Stimulated activated CD4-positive, alpha-beta T cell treated with anti-CD3 and anti-CD28 coated beads, Interleukin-1b, Interleukin-23, amount 100 ng/mL, for 4 hours (primary cell): ENCODE measurements at regions not wholly inside any gene's neighbourhood (a gene's known extent, or its start where the extent isn't known, plus 50 kb on each side); places are given as distances from the start of the nearest gene placed in this dataset.
"Not testable (repeated sequence)": the region's sequence is repeated elsewhere in the genome, so short reads cannot be mapped to it uniquely, and the experiment has no call there.

ENCODE experiments used
- DNase-seq, 2 donors: peaks; one replicate each; pipeline ENCODE4 v3.0.0-alpha.2; 2020; ENCODE audit warnings: low read depth in 2 of 2

DNA sequence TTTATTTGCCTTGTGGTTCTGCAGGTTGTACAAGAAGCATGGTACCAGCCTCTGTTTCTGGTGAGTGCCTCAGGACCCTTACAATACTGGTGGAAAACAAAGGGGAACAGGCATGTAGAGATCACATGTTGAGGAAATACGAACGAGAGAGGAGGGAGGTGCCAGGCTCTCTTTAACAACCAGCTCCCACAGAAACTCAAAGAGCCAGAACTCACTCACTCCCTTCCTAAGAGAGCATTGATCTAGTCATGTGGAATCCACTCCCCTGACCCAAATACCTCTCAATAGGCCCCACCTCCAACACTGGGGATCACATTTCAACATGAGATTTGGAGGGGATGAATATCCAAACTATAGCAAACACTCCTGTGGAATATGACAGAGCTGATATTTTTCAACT lies 938.0 kb downstream of the GALC start:
- DNase-seq, result no peak

DNA sequence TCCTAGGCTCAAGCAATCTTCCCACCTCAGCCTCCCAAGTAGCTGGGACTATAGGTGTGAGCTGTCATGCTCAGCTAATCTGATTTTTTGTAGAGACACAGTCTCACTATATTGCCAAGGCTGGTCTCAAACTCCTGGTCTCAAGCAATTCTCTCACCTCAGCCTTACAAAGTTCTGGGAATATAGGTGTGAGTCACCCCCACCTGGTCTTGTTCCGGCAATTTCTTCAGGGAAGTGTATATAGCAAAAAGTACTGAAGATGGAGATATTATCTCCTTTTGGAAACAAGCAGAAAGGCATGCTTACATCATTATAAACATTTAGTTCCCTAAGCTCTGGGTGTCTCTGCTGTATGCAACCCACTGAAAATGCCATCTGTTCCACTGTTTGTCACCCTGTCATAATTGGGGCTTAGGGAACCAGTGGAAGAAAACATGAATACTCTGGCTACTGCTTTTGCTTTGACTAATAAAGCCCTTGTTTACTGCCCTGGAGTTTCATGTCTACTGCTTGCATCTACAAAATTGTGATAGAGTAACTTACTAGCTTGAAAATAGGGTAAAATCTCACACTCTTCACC lies 940.2 kb downstream of the GALC start:
- DNase-seq, result no peak

- DNase-seq, result no peak
Measured at GRCh38 chr14:87050421-87050820, 942.6 kb downstream of the GALC start.

DNA sequence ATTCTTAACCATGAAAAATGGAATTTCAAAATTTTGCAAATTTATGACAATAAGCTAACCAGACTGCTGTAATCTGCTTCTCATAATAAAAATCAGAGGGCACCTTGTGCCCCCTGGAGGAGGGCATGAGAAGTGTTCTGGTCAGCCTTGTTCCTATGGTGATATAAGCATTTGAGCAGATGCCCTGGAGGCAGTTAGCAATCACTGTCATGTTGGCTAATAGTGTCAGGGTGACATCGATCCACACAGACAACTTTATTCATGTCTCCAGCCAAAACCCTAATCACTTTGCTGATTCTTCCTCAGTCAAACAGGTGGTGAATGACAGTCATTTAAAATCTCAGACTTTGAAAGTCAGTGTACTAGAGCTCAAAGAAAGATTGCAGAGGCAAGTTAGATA lies 943.0 kb downstream of the GALC start:
- DNase-seq, result no peak

DNA sequence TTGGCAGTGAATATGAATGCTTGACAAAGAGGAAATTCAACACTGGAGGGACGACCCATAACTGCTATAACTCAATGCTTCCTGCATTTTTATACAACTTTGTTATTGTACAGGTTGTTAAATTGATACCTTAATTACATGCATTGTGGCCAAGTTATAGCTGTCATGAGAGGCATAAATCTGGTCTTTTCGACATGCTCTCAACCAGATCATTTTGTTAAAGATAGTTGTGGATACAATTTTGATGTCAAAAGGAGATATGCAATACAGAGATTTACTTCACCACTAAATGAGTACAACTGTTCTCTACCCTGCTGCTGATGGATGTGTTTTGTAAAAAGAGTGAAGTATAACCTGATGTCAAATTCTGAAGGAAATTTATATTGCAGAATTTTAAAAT lies 946.0 kb downstream of the GALC start:
- DNase-seq, result no peak

DNA sequence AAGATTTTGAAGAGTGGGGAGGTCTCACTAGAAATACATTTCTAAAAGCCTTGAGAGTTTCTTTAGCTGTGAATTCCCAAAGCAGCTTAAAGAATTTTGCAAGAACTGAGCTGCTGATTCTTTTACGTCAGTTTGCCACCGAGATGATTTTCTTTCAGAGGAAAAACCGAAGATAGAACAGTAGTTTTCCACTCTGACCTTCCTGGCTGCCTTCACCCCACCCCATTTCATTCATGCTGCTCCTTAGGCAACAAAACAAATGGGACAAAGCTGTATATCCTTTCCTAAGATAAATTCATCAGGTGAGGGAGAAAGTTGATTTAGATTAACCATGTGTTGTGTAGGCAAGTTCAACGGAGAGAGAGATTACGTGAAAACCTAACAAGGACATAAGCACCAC lies 947.0 kb downstream of the GALC start:
- DNase-seq, result no peak

DNA sequence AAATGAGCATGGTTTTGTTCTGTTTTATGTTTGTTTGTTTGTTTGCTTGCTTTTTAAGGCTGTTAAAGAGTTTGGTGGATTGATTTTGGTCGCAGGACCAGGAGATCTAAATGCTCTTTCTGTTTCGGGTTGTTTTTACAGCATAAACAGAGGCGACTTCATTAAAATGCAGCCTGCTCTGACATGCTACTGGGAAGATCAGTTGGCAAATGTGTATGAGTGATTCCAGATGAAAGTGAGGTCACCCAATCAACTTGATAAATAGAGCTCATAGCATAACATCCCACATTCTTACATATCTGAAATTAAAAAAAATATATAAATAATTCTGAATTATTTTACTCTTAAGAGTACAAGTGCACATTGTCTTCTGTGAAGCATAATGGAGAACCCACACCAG lies 947.7 kb downstream of the GALC start:
- no peak for DNase-seq

GRCh38 chr14:87044807-87045206 lies 948.2 kb downstream of the GALC start:
- no peak for DNase-seq

DNA sequence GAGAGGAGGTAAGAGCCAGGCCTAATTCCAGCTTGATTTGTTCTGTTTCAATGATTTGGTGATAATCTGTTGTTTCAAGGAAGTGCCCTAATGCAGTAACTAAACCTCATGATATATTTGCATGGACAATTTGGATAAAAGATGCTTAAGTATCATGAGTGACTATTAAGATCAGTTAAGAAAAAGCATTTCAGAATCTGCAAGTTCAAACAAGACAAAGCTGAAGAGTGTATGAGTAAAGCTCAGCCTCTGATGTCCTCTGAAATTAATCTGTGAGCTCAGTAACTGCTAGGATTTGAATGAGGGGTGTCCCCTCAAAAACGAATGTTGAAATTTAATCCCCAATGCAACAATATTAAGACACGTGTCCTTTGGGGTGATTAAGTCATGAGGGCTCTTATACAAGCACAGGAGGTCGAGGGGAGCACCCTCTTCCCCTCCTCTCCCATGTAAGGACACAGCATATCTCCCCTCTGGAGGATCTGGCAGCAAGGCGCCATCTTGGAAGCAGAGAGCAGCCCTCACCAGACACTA lies 949.2 kb downstream of the GALC start:
- DNase-seq, result no peak

- DNase-seq, result no peak
Measured at GRCh38 chr14:87042354-87042753, 950.6 kb downstream of the GALC start.

DNA sequence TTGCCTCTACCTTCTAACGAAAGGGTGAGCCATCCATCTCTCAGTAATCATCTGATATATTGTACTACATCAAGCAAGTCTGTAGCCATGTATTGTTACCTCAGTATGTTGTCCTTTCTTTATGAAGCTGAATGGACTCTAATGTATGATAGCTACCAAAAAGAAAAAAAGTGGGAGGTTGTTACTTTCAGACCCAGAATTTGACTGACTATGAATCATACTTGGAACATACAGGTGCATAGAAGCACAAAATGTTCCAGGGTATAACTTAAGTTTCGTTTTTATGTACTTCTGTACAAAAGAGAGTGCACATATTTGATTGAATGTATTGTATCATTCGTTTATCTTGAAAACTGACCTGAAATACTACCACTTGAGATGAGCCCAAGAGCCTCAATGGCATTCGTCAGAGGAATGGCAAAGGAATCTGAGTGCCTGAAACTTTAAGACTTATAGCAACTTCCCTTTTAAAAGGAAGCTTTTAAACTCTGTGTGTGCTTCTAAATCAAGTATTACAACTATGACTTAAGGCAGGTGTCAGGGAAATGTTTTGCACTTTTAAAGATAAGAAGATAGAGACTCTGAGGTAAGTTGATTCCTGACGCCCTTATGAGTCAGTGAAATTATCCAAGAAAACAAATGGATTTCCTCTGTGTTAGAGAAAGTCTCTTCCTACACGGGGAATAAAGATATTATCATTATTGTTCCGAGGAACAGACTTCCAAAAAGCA lies 951.5 kb downstream of the GALC start:
- no peak for DNase-seq

DNA sequence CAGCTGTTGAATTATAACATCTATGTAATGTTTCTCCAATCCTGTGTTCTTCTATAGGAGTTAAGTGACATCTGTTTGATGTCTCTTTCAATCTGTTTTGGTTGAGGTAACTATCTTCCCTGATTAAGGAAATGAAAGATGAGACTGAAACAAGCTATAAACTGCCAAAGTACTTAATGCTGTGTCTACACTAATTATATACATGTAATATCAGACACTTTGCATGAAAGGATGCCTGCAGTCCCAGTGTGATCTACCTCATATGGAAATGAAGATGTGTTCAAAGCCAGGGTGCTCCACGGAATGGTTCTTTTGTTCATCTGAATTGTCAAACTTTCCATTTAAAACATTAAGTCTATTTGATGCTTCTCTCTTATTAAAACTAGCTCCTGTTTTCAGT lies 958.3 kb downstream of the GALC start:
- no peak for DNase-seq

DNA sequence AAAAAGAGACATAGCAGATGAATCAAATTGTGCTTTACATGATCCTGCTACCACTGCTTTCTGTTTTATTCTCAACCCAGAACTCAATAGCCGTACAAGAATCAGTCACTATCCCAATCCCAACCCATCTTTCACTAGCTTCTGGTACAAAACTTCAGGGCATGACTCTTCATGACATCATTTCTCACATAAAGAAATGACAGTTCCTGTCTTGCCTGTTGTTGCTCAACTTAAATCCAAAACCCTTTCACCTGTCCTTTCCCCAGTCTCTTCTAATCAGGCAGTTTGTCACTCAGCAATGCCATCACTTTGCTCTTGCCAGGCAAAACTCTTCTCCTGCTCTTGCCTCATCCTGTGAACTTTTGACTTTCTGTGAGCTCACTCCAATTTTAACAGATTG lies 962.8 kb downstream of the GALC start:
- no peak for DNase-seq

- DNase-seq, result not testable (repeated sequence)
Measured at GRCh38 chr14:87020106-87020505, 972.9 kb downstream of the GALC start.

GRCh38 chr14:87018294-87018693 lies 974.7 kb downstream of the GALC start:
- DNase-seq, result no peak

DNA sequence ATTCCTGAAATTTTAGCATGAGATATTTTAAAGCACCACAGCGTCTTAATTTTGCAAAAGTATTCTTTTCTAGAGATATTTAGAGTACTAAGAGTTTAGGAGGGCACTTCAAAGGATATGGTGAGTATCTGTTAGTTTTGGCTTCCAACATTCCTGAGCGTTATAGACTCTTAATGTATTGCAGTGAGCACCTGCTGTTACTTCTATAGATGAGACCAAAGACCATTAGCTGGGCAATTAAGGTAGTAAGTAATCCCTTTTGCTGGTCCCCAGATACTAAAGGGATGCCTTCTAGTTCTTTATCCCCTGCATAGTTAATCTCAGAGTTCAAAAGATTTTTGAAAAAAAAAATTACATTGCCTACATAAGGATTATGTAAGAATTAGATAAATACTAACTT lies 975.6 kb downstream of the GALC start:
- no peak for DNase-seq

DNA sequence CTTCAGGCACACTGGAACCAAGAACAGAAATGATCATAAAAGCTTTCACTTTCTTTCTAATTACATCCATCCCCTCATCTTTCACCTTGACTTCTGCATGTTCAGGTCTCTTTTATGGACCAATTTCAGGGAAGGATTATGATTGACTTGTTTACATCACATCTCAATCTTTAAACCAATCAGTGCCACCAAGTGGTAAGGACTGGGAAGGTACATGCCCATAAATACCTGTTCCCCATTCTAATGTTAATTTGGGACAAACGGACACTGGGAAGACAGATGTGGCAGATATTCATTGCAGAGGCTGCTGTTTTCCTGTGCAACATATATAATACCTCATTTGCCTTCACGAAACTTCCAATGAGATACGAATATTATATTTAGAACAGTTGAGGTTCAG lies 978.1 kb downstream of the GALC start:
- DNase-seq, result no peak

GRCh38 chr14:87013583-87013982 lies 979.4 kb downstream of the GALC start:
- no peak for DNase-seq

DNA sequence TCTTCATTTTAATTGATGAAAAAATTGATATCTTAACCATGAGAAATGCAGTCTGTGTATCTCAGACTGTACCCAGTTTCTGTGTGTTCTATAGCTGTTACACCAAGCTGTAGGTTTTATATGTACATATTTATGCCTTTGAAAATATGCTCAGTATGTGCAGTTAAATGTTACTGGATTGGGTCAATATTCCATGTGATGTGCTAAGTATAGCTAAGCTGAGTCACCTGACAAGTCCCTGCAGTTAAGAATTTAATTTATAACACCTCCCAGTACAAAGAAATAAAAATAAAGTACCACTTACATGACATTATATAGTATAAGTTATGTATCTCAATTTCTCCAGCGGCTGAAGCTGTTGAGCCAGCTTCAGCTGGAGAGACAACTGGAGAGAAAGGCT lies 984.0 kb downstream of the GALC start:
- no peak for DNase-seq

DNA sequence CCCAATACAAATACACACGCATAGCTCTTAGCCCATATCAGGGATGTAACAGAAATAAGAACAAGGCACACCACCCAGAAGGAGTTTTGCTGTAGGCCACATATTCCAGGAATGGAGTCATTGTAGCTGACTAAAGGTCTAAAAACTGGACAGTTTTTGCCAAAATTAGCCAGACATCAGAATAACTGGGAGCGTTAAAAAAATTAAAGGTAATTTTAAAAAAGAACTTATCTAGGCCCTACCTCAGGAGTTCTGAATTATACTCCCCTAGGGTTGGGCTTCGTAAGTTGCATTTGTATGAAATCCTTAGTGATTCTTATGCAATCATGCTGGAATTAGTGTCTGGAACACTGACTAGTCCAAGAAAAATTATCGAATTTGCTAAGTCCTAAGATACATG lies 987.7 kb downstream of the GALC start:
- DNase-seq, result no peak

- no peak for DNase-seq
Measured at GRCh38 chr14:87002776-87003175, 990.2 kb downstream of the GALC start.

DNA sequence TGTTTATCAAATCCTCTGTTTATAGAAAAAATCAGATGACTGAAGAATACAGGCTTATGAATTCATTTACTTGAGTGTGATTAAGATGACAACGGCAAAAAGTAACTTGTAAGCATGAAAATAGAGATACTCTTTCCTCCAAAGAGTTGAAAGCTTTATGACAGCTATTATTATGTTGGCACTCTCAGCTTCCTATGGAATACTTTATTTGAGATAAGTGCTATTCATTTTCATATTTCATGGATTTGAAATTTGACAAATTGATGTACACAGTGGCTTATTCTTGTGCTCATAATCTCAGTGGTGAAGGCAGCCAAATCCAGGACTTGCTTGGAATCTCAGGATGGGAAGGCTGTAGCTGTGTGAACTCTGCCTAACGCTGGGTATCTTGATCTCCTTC lies 991.6 kb downstream of the GALC start:
- DNase-seq, result no peak

DNA sequence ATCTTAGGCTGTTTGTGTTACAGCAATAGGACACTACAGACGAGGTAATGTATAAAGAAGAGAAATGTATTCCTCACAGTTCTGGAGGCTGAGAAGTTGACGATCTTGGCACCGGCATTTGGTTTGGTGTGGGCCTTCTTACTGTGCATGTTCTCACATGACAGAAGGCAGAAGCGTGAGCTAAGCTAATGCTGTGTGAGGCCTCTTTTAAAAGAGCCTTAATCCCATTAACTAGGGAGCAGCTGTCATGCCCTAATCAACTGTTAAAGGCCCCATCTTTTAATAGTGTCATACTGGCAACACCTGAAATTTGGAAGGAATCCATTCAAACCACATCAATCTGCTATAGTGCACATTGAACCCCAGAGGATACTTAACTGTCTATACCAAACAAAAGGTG lies 992.9 kb downstream of the GALC start:
- DNase-seq, result no peak

GRCh38 chr14:86999036-86999435 lies 993.9 kb downstream of the GALC start:
- DNase-seq, result no peak
